ENCODE measurements at regions not wholly inside any gene's neighbourhood (a gene's known extent, or its start where the extent isn't known, plus 50 kb on each side); places are given as distances from the start of the nearest gene placed in this dataset.

- TF ChIP-seq CTCF (IDR thresholded peaks at IDR 0.05) (no peak), POLR2A (IDR thresholded peaks at IDR 0.05) (no peak)
These were observed 115.7 kb upstream of the OSR1 start for GRCh38 chr2:19474128-19474527.
